Right hindlimb (tissue), 1 donor: ENCODE measurements at regions not wholly inside any gene's neighbourhood (a gene's known extent, or its start where the extent isn't known, plus 50 kb on each side); places are given as distances from the start of the nearest gene placed in this dataset.

Source experiments
- DNase-seq: peaks from one replicate; pipeline ENCODE4 v3.0.0-alpha.2; 2018

DNA sequence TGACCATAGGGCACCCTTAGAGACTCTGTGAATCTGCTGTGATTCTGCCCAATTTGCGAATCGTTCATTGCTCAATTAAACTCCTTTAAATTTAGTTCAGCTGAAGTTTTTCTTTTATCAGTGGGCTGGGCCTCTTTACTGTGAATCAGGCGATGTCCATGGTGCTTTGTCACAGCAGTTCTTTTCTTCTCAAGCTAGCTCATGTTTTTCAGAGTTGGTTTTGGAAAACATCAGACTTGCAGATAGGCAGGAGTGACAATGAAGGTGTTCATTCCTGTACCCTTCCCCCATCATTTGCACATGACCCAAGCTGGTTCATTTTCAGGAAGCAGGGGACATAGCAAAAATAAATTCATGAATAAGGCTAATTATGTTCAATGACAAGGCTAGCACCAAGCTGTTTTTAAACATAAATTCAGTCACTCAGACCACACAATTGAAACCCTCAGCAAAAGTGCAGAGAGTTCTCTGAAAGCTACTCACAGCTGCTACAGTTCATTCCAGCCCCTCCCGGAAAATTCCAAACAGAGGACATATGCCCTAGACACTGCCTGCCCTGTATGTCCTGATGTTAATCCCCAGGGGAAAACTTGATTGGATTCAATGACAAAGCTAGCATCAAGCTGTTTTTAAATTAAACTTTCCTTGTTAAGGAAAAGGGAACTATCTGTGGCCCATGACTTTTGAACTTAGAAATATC is 383.3 kb downstream of the C12orf75 start:
- DNase-seq = peak; percentile 45

- DNase-seq = no peak
Measured at GRCh38 chr12:105716621-105717020, 386.1 kb downstream of the C12orf75 start.

DNA sequence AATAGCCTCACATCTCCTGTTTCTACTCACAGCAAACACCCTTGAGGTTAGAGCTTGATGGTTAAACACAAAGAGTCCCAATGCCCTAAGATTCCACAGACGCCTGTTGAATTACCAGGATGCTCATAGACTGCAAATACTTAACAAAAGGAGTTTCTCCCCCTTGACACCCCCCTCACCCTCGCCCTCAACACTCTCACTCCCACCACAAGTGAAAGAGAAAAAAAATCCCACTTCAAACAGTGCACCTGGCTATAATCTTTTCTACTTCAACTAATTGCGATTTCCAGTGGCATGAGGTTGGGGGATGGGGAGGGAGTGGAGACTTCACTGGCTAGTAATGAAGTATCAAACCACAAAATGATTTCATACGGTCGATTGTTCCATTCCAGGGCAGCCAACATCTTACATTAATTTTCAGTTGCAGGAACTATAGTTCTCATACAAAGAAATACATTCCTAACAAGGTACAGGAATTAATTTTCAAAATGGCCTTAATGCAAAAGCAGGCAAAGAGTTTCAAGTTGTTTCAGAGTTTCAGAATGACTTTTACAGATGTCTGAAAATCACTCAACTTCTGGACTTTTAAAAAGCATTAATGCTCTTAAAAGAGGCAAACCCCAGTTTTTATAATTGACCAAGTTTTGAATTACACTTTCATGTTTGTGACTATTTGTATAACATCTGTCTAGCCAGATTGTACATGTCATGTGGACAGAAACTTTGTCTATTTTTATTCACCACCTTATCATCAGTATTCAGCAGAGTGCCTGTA is 390.7 kb downstream of the C12orf75 start:
- peak; percentile 52 for DNase-seq

DNA sequence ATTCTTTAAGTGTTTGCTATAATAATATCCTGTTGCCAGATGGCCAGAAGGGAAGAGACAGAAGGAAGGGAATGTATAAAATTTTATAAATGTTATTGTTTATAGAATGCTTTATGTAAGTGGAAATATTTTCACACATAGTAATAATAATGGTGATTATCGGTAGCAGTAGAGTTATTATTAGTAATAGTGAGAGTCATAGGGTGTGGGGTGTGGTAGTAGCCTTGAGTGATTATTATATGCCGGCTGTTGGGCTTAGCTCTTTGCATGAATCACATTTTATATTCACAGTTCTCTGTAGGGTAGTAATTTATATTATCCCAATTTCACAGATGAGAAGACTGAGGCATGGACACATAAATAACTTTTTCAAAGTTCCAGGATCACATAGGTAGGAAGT is 391.4 kb downstream of the C12orf75 start:
- no peak for DNase-seq

GRCh38 chr12:105723066-105723465 is 392.6 kb downstream of the C12orf75 start:
- DNase-seq = no peak

- DNase-seq = no peak
Measured at GRCh38 chr12:105723494-105723893, 393.0 kb downstream of the C12orf75 start.

DNA sequence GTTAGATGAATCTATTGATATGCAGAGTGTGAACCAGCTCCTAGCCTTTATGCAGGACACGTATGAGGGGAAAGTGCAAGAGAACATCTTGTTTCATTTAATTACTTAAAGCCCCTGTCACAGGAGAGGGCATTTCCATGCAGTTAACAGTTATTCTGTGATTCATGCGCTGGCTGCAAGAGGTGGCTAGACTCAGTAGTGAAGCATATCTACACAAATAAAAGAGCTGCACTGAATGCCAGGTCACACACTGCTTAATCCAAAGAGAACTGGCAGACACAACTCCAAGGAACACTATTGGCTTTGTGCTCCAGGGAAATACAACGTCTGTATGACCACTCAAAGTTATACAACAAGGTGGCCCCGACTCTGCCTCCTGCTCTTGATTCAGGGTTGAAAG is 394.1 kb downstream of the C12orf75 start:
- no peak for DNase-seq

DNA sequence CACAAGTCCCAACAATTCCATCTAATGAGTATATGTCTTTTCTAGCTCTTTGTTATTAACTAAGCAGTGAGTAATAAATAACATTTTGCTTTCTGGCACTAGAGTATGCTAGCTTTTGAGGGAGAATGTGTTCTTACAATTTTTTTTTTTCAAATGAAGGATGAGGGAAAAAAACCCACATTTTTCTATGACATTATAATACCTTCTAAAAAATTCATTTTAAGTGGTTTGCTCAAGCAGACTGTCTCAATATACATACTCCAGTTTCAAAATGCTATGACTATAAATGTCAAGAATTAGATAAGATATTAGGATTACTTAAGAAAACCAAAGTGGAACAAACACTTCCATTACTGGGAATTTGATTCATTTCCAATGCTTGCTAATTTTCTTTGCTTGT is 394.6 kb downstream of the C12orf75 start:
- DNase-seq = no peak

- no peak for DNase-seq
Measured at GRCh38 chr12:105729181-105729771, 398.8 kb downstream of the C12orf75 start.

- DNase-seq = no peak
Measured at GRCh38 chr12:105729926-105730325, 399.4 kb downstream of the C12orf75 start.

DNA sequence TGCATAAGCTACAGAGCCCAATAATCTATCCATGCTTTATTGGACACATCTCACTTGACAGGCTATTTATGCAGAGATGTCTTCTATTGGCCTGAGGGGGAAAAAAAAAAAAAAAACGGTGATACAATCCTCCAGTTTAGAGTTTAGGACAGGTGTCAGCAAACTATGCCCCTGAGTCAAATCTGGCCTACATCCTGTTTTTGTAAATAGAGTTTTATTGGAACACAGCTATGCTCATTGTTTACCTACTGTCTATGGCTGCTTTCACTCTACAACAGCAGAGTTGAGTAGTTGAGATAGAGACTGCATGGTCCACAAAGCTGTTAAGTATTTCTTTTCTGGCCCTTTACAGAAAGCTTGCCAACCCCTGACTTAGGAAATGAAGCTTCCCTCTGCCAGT is 403.1 kb downstream of the C12orf75 start:
- DNase-seq = no peak

DNA sequence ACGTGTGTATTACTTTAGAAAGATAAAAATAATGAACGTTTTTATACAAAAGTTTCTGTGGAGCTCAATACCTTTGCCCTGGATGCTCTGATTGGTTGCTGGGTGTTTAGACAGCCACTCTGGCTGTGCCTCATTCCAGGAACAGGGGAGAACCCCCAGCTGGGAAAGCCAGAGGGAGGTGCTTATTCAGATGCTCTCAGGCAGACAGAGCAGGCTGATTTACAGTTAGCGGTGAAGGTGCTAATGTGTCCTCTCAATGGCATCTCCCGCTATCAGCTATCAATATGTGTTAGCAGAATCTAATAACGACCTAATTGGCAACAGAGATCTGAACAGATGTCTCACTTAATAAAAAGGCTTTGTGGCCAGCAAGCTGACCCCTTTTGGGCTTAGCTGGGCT is 402.3 kb downstream of the NUAK1 start:
- DNase-seq = no peak

- DNase-seq = no peak
Measured at GRCh38 chr12:105738051-105738450, 400.7 kb downstream of the NUAK1 start.

GRCh38 chr12:105740369-105740768 is 398.4 kb downstream of the NUAK1 start:
- DNase-seq = no peak

DNA sequence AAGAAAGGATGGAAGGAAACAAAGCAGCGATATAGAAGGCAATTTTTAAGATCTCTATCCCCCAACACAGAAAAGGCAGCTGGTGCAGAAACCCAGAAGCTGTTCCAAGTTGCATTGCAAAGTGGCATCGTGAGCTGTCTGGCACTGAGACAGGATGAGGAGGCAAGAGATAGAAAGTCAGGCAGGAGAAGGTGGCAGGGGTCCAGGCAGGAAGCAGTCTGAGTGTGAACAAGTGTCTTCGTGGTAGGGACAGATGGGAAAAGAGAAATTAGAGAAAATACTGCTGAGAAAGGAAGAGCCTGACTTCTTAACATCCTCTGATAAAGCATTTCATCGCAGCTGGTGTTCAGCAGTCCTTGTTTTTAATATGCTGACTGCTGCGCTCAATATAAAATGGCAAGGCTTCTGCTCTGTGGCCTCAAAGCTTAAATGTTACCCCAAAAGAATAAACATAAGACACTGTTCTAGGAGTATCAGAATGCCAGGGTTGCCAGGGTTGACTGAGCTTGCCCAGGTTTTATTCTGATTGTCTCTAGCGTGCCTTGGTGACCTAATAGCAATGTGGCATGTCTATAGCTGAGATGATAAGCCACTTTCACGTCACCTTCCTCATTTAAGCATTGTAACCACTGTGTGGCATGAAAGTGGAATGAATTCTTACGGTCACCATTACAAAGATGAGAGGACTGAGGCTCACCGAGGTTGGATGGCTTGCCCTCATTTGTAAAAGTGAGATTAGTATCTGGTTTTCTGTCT is 397.6 kb downstream of the NUAK1 start:
- DNase-seq = peak; percentile 75

DNA sequence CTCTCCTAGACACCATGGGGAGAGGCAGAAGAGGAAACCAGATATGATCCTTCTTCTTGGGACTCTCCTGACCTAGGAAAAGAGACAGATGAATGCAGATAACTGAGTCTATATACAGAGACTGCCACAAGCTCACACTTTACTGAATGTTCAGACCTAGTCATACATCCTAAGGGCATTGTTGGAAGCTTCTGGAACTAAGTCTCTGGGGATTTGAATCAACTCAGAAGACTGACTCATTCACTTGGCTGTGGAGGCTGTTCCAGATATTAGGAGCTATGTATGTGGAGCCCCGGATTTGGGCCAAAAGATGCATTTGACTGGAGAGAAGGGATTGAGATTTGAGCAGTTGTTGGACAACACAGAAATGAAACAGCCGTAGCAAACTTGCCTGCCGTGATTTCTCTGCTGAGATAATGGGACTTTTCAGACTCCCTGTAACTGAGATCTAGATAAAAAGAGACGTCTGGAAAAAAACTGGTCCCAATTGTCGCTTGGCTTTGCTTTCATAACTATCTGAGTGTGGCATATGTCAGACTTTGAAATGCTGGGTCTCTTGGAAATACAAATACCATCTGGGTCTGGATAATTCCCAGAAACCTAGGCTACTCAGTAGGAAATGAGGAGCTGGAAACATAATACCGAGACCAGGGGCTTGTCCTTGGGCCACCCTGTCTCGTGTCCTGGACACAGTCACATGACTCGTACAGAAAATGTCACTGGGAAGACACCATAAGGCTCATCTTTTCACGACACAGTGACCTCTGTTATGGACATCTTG is 396.8 kb downstream of the NUAK1 start:
- DNase-seq = peak; percentile 70

DNA sequence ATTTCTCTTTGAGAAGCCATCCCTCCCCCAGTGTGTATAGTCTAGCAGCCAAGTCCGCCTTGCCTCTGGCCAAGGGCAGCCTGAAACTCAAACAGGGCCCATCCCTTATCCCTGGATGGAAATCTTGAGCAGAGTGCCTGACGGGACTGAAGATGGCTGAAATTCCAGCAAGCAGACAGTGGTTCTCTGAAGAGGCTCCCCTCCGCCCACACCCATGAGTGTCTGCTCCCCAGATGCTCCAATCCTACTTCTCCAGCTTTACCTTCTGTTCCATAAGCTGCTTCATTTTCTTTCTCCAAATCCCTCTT is 396.2 kb downstream of the NUAK1 start:
- no peak for DNase-seq

- DNase-seq = no peak
Measured at GRCh38 chr12:105744371-105745058, 394.2 kb downstream of the NUAK1 start.

DNA sequence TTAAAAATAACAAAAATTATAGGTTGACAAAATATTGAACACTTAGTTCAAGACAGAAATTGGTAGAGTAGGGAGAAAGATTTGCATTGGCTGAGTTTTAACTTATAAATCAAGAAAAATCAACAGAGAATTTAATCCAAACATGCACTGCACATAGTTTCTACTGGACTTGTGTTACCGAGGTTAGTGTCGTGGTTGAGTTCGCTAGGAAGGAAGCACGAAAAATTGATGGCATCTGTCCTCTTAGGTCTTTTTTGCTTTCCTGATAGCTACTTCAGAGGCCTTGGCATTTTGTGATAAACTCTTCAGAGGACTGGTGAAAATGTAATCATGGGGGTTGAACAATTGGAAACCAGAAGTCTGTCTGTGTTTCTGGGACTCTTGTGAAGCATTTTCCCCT is 392.9 kb downstream of the NUAK1 start:
- DNase-seq = no peak

DNA sequence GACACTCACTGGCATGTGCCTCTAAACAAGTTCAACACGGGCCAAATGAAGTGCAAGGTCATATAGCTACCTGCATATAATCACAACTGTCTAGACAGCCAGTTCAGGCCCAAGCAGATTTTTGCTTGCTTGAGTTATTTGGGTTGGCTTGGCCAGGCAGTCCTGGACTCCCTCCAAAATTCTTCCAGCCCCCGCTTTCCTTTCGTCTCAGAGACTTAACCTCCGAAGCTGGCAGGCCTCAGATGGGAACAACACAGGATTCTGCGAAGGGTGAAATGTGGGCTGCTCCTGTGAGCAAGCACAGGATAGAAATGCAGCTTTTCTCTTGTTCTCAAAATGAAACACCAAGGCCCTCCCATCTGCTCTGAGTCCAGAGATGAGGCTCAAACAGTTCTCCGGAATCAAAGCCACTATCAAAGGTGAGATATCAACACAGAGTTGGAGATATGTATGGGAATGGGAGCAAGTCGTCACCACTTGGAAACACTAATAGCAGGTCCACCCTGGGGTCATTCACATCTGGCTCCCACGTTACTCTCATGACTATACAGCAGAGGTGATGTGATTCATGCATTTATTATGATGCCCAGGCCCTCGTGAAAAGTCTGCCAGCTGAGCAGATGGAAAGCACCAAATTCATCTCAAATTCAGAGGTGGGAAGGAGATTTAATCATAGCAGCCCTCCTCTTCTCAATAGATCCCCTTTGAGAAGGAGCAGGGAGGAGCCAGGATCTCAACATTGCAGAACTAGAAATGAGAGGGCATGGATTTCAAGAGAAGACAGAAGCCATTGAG is 389.8 kb downstream of the NUAK1 start:
- peak; percentile 81 for DNase-seq

DNA sequence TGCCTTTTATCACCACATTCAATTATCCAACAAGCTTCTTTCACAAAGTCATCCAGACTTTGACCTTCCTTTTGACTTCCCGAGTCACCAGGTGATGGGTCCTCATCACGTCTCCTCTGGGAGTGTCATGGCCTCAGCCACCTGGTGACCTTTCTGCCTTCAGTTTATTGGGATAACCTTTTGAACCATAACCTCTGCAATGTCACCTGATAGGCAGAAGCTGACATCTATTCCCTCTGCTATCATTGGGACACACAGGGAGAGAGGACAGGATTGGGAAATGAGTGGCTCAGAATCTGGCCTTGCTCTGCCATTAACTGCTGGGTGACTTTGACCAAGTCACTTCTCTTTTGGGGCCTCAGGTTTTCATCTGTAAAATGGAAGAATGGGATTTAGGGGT is 388.7 kb downstream of the NUAK1 start:
- no peak for DNase-seq
